Left kidney (tissue), 1 donor: ENCODE measurements at regions not wholly inside any gene's neighbourhood (a gene's known extent, or its start where the extent isn't known, plus 50 kb on each side); places are given as distances from the start of the nearest gene placed in this dataset.

Source experiments
- DNase-seq: peaks from one replicate; pipeline ENCODE4 v3.0.0-alpha.2; 2013

DNA sequence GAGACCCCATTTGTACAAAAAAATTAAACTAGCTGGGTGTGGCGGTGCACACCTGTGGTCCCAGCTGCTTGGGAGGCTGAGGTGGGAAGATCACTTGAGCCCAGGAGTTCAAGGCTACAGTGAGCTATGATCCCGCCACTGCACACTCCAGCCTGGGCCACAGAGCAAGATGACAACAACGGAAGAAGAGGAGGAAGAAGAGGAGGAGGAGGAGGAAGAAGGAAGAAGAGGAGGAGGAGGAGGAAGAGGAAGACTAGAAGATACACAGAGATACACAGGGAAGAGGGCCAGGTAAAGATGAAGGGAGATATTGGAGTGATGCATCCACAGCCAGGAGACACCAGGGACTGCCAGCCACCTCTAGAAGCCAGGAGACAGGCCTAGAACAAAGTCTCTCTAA lies 75.7 kb upstream of the PTER start:
- no peak for DNase-seq

DNA sequence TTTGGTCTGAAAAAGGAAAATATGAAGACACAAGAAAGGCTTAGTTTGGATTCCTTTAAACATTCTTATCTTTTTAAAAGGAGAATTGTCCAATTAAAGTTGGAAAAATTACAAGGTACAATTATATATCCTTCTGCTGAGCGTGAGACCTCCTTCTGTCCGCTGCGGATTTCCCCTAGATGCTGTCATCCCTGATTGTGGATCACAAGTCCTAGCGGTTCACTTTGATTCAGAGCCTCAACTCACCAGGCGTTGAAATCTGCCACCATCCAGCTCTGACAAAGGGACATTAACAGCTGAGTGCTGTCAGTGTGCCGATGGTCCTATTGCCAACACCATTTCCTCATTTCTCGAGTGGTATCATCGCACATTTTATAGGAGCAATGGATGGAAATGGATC lies 73.1 kb upstream of the PTER start:
- DNase-seq, result no peak

DNA sequence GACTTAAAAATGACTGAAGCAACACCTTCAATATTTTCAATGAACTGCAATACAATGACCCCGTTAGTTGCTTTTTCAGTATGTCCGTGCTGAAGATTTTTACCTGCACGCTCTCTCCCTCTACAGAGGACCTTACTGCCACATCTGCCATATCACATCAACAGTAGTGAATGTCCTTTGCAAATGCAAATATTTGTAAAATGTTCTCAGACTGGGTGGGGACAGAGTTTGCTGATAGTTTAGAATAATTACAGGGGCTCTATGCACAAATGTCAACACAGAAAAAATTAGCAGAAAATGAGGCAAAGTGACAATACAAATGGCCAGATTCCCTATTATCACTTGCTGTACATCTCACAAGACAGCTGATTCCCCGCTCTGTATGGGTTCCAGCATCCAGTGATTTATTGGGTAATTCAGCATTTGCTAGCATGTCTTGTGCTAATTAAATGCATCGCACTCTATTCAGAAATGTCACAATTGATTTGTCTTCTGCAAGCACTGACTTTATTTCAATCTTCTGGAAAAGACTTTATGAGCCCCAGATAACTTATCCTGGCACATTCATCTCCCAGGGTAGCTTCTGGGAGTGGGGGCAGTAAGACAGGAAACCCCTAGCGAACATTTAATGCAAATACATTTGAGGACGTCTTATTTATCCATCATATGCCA lies 69.1 kb upstream of the PTER start:
- DNase-seq, result no peak

DNA sequence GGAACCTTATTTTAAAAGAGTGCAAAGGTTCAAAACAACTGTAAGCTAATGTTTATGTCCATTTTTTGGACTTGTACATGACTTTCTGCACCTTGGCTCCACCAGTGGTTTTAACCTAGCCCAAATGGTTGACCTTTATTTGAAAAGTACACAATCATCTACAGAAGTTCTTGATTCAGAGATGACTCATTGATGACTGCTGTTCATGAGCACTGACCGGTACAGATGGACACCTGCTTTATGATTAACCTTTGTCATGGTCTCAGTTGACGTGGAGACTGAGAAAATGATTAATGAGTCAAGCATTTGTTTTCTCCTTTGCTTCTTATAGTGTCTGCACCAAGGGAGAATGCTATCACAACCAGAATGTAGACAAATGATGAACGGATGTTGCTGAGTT lies 55.7 kb upstream of the PTER start:
- no peak for DNase-seq

GRCh38 chr10:16384021-16384420 lies 52.8 kb upstream of the PTER start:
- DNase-seq, result no peak

- no peak for DNase-seq
Observed at GRCh38 chr10:16386855-16387254, 50.0 kb upstream of the PTER start.
